BE2C (cell line): ENCODE measurements at regions not wholly inside any gene's neighbourhood (a gene's known extent, or its start where the extent isn't known, plus 50 kb on each side); places are given as distances from the start of the nearest gene placed in this dataset.

Source experiments
- DNase-seq: peaks from one replicate; pipeline ENCODE4 v3.0.0-alpha.2; 2020
- H3K27me3 ChIP-seq: fragments of 250-450 bp; sonication (Bioruptor Pico); 2 replicates; pipeline ENCODE4 v1.5.1; 2020; ENCODE audit warnings: mild to moderate bottlenecking
- H3K36me3 ChIP-seq: fragments of 250-450 bp; sonication (Bioruptor Pico); 2 replicates; pipeline ENCODE4 v1.5.1; 2020; ENCODE audit warnings: mild to moderate bottlenecking
- H3K4me1 ChIP-seq: fragments of 250-450 bp; sonication (Bioruptor Pico); 2 replicates; pipeline ENCODE4 v1.5.1; 2020
- H3K4me3 ChIP-seq: 2 replicates; pipeline ENCODE4 v1.5.1; 2011; ENCODE audit warnings: low read depth, low read length
- H3K9me3 ChIP-seq: fragments of 250-450 bp; sonication (Bioruptor Pico); 2 replicates; pipeline ENCODE4 v1.5.1; 2020
- TF ChIP-seq, protein P1 (sequence below): IDR thresholded peaks from 2 replicates; pipeline ENCODE4 v1.5.1; 2012; ENCODE audit warnings: mild to moderate bottlenecking, low read depth, low read length

- TF ChIP-seq, protein P1, sequence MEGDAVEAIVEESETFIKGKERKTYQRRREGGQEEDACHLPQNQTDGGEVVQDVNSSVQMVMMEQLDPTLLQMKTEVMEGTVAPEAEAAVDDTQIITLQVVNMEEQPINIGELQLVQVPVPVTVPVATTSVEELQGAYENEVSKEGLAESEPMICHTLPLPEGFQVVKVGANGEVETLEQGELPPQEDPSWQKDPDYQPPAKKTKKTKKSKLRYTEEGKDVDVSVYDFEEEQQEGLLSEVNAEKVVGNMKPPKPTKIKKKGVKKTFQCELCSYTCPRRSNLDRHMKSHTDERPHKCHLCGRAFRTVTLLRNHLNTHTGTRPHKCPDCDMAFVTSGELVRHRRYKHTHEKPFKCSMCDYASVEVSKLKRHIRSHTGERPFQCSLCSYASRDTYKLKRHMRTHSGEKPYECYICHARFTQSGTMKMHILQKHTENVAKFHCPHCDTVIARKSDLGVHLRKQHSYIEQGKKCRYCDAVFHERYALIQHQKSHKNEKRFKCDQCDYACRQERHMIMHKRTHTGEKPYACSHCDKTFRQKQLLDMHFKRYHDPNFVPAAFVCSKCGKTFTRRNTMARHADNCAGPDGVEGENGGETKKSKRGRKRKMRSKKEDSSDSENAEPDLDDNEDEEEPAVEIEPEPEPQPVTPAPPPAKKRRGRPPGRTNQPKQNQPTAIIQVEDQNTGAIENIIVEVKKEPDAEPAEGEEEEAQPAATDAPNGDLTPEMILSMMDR: no peak
- H3K36me3 ChIP-seq: no peaks in the 10 kb centered on the region
Measured at GRCh38 chr2:145846982-145847381, 1327.1 kb upstream of the ZEB2 start.

GRCh38 chr2:145845923-145846322 lies 1326.0 kb upstream of the ZEB2 start:
- Histone ChIP-seq H3K4me3 (no peak overlapping the region), H3K27me3 (no peaks in the 10 kb centered on the region), H3K36me3 (no peaks in the 10 kb centered on the region), H3K9me3 (no peaks in the 10 kb centered on the region), H3K4me1 (no peaks in the 10 kb centered on the region)
- no peak for DNase-seq
- TF ChIP-seq, protein P1: no peak

More at GRCh38 chr2:145846982-145847381, 1327.1 kb upstream of the ZEB2 start:
- DNase-seq: no peak
- H3K9me3 ChIP-seq: no peaks in the 10 kb centered on the region
- no peaks in the 10 kb centered on the region for H3K4me1 ChIP-seq
- H3K4me3 ChIP-seq: no peak overlapping the region
- H3K27me3 ChIP-seq: no peaks in the 10 kb centered on the region

- TF ChIP-seq, protein P1: no peak
- Histone ChIP-seq H3K27me3 (no peaks in the 10 kb centered on the region), H3K36me3 (no peaks in the 10 kb centered on the region), H3K4me3 (no peak overlapping the region), H3K9me3 (no peaks in the 10 kb centered on the region), H3K4me1 (no peaks in the 10 kb centered on the region)
- no peak for DNase-seq
Measured at GRCh38 chr2:145845207-145845894, 1325.4 kb upstream of the ZEB2 start.

- Histone ChIP-seq H3K9me3 (no peaks in the 10 kb centered on the region), H3K36me3 (no peaks in the 10 kb centered on the region), H3K4me1 (no peaks in the 10 kb centered on the region), H3K27me3 (no peaks in the 10 kb centered on the region), H3K4me3 (no peak overlapping the region)
- DNase-seq: no peak
- TF ChIP-seq, protein P1: no peak
Measured at GRCh38 chr2:145841973-145842372, 1322.1 kb upstream of the ZEB2 start.

GRCh38 chr2:145836986-145837385 lies 1317.1 kb upstream of the ZEB2 start:
- H3K27me3 ChIP-seq: no peaks in the 10 kb centered on the region
- TF ChIP-seq, protein P1: no peak
- H3K4me3 ChIP-seq: no peak overlapping the region
- H3K36me3 ChIP-seq: no peaks in the 10 kb centered on the region
- DNase-seq: no peak
- H3K4me1 ChIP-seq: no peaks in the 10 kb centered on the region
- no peaks in the 10 kb centered on the region for H3K9me3 ChIP-seq

DNA sequence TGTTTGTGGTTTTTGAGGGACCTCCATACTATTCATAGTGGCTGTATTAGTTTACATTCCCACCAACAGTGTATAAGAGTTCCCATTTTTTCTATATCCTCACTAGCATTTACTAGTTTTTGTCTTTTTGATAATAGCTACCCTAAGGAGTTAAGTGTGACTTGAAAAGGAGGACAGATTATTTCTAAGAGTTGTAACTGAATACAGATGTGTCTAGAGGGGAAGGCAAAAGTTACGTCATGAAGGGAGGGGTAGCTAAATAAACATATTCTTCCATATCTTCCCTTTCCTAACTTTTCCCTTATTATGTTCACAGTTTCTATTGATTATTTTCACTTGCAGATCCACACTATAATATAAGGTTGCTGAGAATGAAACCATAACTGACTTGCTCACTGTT lies 1315.7 kb upstream of the ZEB2 start:
- TF ChIP-seq, protein P1: no peak
- no peaks in the 10 kb centered on the region for H3K36me3 ChIP-seq
- no peak for DNase-seq
- H3K4me3 ChIP-seq: no peak overlapping the region
- no peaks in the 10 kb centered on the region for H3K4me1 ChIP-seq
- no peaks in the 10 kb centered on the region for H3K9me3 ChIP-seq
- no peaks in the 10 kb centered on the region for H3K27me3 ChIP-seq
